Loucy (cell line): ENCODE measurements at regions not wholly inside any gene's neighbourhood (a gene's known extent, or its start where the extent isn't known, plus 50 kb on each side); places are given as distances from the start of the nearest gene placed in this dataset.

Experiments
- EZH2phosphoT487 ChIP-seq: fragments of 200-600 bp; IDR thresholded peaks from 2 replicates; pipeline ENCODE4 v1.6.1; 2018; ENCODE audit warnings: antibody characterized with exemption, mild to moderate bottlenecking, moderate library complexity, borderline replicate concordance
- TF ChIP-seq, protein P1 (sequence below): fragments of 200-600 bp; sonication (generic); conservative IDR thresholded peaks from 2 replicates; pipeline ENCODE4 v1.5.1; 2014; ENCODE audit warnings: mild to moderate bottlenecking, antibody characterized with exemption, low read length

DNA sequence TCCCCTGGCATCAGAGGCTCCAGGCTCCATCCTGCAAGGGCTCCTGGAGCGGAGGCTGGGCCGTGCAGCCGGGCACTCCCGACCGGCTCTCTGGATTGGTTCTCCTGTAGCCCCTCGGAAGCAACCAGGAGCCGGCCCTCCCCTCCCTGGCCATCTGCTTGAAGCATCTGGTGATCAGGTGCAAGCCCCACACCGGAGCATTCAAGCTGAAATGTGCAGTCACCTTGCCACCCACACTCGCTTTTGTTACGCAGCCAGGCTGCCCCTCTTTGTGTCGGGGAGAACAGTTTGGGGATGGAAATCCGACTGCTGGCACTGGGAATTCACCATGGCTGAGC, 258.8 kb downstream of the ZNF536 start:
- TF ChIP-seq, protein P1, sequence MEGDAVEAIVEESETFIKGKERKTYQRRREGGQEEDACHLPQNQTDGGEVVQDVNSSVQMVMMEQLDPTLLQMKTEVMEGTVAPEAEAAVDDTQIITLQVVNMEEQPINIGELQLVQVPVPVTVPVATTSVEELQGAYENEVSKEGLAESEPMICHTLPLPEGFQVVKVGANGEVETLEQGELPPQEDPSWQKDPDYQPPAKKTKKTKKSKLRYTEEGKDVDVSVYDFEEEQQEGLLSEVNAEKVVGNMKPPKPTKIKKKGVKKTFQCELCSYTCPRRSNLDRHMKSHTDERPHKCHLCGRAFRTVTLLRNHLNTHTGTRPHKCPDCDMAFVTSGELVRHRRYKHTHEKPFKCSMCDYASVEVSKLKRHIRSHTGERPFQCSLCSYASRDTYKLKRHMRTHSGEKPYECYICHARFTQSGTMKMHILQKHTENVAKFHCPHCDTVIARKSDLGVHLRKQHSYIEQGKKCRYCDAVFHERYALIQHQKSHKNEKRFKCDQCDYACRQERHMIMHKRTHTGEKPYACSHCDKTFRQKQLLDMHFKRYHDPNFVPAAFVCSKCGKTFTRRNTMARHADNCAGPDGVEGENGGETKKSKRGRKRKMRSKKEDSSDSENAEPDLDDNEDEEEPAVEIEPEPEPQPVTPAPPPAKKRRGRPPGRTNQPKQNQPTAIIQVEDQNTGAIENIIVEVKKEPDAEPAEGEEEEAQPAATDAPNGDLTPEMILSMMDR = no peak
- TF ChIP-seq EZH2phosphoT487 = no peak
